Spleen (tissue), 7 donors: ENCODE measurements at regions not wholly inside any gene's neighbourhood (a gene's known extent, or its start where the extent isn't known, plus 50 kb on each side); places are given as distances from the start of the nearest gene placed in this dataset.

ENCODE experiments used
- POLR2A ChIP-seq, 3 donors: fragments of 450-650 bp; IDR thresholded peaks; one replicate each; pipeline ENCODE4 v1.5.1; 2017; ENCODE audit warnings: antibody characterized with exemption in 3 of 3, mild to moderate bottlenecking in 1 of 3
- TF ChIP-seq, protein P1 (sequence below), 11 experiments: fragments of 200-600 bp in 7 of 11; fragments of 450-650 bp in 4 of 11; sonication (generic) in 4 of 11; IDR thresholded peaks in 8 of 11; conservative IDR thresholded peaks in 3 of 11; 1 replicate in 7 of 11; 2 replicates in 4 of 11; pipeline versions ENCODE4 v1.4.0 to v1.8.0; 2016 to 2021; ENCODE audit warnings: antibody characterized with exemption in 11 of 11, inconsistent platforms in 4 of 11, mild to moderate bottlenecking in 1 of 11
- donor health status: DM: no; HTN: no; CAD: no; lungs with moderate emphysema.
- donor health status: DM: no; HTN: no; CAD: no.
- donor health status: DM: no; HTN: no; CAD: no.

GRCh38 chr20:11090751-11091150 is 417.0 kb upstream of the JAG1 start:
- TF ChIP-seq, protein P1, sequence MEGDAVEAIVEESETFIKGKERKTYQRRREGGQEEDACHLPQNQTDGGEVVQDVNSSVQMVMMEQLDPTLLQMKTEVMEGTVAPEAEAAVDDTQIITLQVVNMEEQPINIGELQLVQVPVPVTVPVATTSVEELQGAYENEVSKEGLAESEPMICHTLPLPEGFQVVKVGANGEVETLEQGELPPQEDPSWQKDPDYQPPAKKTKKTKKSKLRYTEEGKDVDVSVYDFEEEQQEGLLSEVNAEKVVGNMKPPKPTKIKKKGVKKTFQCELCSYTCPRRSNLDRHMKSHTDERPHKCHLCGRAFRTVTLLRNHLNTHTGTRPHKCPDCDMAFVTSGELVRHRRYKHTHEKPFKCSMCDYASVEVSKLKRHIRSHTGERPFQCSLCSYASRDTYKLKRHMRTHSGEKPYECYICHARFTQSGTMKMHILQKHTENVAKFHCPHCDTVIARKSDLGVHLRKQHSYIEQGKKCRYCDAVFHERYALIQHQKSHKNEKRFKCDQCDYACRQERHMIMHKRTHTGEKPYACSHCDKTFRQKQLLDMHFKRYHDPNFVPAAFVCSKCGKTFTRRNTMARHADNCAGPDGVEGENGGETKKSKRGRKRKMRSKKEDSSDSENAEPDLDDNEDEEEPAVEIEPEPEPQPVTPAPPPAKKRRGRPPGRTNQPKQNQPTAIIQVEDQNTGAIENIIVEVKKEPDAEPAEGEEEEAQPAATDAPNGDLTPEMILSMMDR (IDR thresholded peaks at IDR 0.05 in 8 of 11, conservative IDR thresholded peaks at IDR 0.05 in 3 of 11), result no peak
- TF ChIP-seq POLR2A (IDR thresholded peaks at IDR 0.05), result no peak
